HepG2 (cell line): ENCODE measurements at regions not wholly inside any gene's neighbourhood (a gene's known extent, or its start where the extent isn't known, plus 50 kb on each side); places are given as distances from the start of the nearest gene placed in this dataset.

Experiments used
- ATAC-seq: fragments of 200-7000 bp; cut with Tn5 transposase; 3 replicates; pipeline ENCODE4 v1.9.1; 2020; ENCODE audit warnings: mild to moderate bottlenecking, moderate library complexity
- BruUV-seq: library from RNA; stranded (reverse); fragments of 400-500 nt; replicated peaks from 2 replicates; lab custom pipeline; 2021; lab: Mats Ljungman, UMichigan
- CTCF ChIA-PET: fragments of 300-600 bp; formaldehyde crosslinking; extraction: SDS; loops from one replicate; lab custom pipeline; 2021; ENCODE audit warnings: low total read pairs, inconsistent platforms, low intra/inter-chr PET ratio; lab: Yijun Ruan, JAX
- POLR2A ChIA-PET: fragments of 350-600 bp; sonication (Branson Sonifier 250); formaldehyde crosslinking; loops from one replicate; lab custom pipeline; 2020; ENCODE audit warnings: antibody characterized with exemption, inconsistent platforms; lab: Yijun Ruan, JAX
- DNase-seq: peaks from one replicate; pipeline ENCODE4 v3.0.0-alpha.2; 2015; ENCODE audit warnings: low spot score
- FAIRE-seq: peaks from 3 replicates; lab custom pipeline; 2011; peaks lifted over from hg19 to GRCh38; lab: Jason Lieb, UNC
- H2AFZ ChIP-seq: one replicate; pipeline ENCODE4 v1.6.1; 2011; ENCODE audit warnings: low read length, inconsistent platforms
- H3K27ac ChIP-seq: fragments of 300-600 bp; 3 replicates; pipeline ENCODE4 v1.8.0; 2011; ENCODE audit warnings: mixed run types, mild to moderate bottlenecking, mixed read lengths, low read length, inconsistent platforms; ENCODE audit not compliant: insufficient read depth; ENCODE audit errors: extremely low read length
- H3K27me3 ChIP-seq, 2 experiments: fragments of 200-600 bp in 1 of 2; 2 replicates in 1 of 2; 3 replicates in 1 of 2; pipeline versions ENCODE4 v1.6.0 to v1.8.0; 2011; ENCODE audit warnings: low read length in 2 of 2, mild to moderate bottlenecking in 2 of 2, moderate library complexity in 2 of 2, inconsistent platforms in 1 of 2; ENCODE audit not compliant: insufficient read depth in 2 of 2, control insufficient read depth in 1 of 2
- H3K36me3 ChIP-seq, 2 experiments: fragments of 200-600 bp in 1 of 2; replicated peaks in 1 of 2; 2 replicates in 1 of 2; 3 replicates in 1 of 2; pipeline versions ENCODE4 v1.5.1 to v1.8.0; 2011; ENCODE audit warnings: low read length in 2 of 2, inconsistent platforms in 1 of 2; ENCODE audit not compliant: insufficient read depth in 2 of 2, control insufficient read depth in 1 of 2
- H3K4me1 ChIP-seq: 2 replicates; pipeline ENCODE4 v1.5.1; 2012; ENCODE audit warnings: low read length, inconsistent platforms; ENCODE audit not compliant: insufficient read depth
- H3K4me2 ChIP-seq: 2 replicates; pipeline ENCODE4 v1.6.0; 2011; ENCODE audit warnings: low read depth, low read length, inconsistent platforms
- H3K4me3 ChIP-seq, 3 experiments: fragments of 200-600 bp in 1 of 3; sonication (generic), shearing (Covaris generic) in 1 of 3; replicated peaks in 1 of 3; 2 replicates each; pipeline ENCODE4 v1.5.1; 2011 to 2016; ENCODE audit warnings: low read length in 3 of 3, inconsistent platforms in 2 of 3, low read depth in 2 of 3, mild to moderate bottlenecking in 2 of 3, control low read depth in 1 of 3, mixed read lengths in 1 of 3; ENCODE audit not compliant: insufficient read depth in 1 of 3
- H3K79me2 ChIP-seq: one replicate; pipeline ENCODE4 v1.6.1; 2011; ENCODE audit warnings: low read length, inconsistent platforms; ENCODE audit not compliant: insufficient read depth
- H3K9ac ChIP-seq: 2 replicates; pipeline ENCODE4 v1.6.0; 2011; ENCODE audit warnings: mild to moderate bottlenecking, low read depth, low read length, inconsistent platforms; ENCODE audit not compliant: insufficient read depth
- H3K9me3 ChIP-seq: 2 replicates; pipeline ENCODE4 v1.5.1; 2012; ENCODE audit warnings: mild to moderate bottlenecking, low read length
- H4K20me1 ChIP-seq: 2 replicates; pipeline ENCODE4 v1.6.0; 2011; ENCODE audit warnings: inconsistent platforms, mild to moderate bottlenecking, low read length, moderate library complexity; ENCODE audit not compliant: insufficient read depth
- ELF3 ChIP-seq: IDR thresholded peaks from 2 replicates; pipeline ENCODE4 v1.6.1; 2016; ENCODE audit warnings: missing genetic modification reagents, missing compliant biosample characterization
- HNF4A ChIP-seq: sonication (generic); formaldehyde crosslinking; IDR thresholded peaks from 2 replicates; pipeline ENCODE4 v1.4.0; 2020; ENCODE audit warnings: missing genetic modification reagents
- MEF2D ChIP-seq: sonication (generic); formaldehyde crosslinking; IDR thresholded peaks from 2 replicates; pipeline ENCODE4 v1.5.1; 2020; ENCODE audit warnings: mild to moderate bottlenecking, missing genetic modification reagents
- MXI1 ChIP-seq: IDR thresholded peaks from 3 replicates; pipeline ENCODE4 v1.6.1; 2012; ENCODE audit warnings: low read depth, low read length, inconsistent platforms, borderline replicate concordance
- SAP130 ChIP-seq: IDR thresholded peaks from 2 replicates; pipeline ENCODE4 v1.6.1; 2016; ENCODE audit warnings: low read depth
- TARDBP ChIP-seq: sonication (generic); formaldehyde crosslinking; IDR thresholded peaks from 2 replicates; pipeline ENCODE4 v1.8.0; 2022; ENCODE audit warnings: mild to moderate bottlenecking, missing genetic modification reagents
- TMF1 ChIP-seq: sonication (generic); formaldehyde crosslinking; IDR thresholded peaks from 2 replicates; pipeline ENCODE4 v1.8.1; 2022; ENCODE audit warnings: low read depth, missing genetic modification reagents
- ZFX ChIP-seq: sonication (generic); formaldehyde crosslinking; IDR thresholded peaks from 2 replicates; pipeline ENCODE4 v1.4.0; 2020; ENCODE audit warnings: mild to moderate bottlenecking, low read depth, missing genetic modification reagents, moderate library complexity
- ZMYM2 ChIP-seq: sonication (generic); formaldehyde crosslinking; IDR thresholded peaks from 2 replicates; pipeline ENCODE4 v1.8.0; 2022; ENCODE audit warnings: mild to moderate bottlenecking, missing genetic modification reagents
- ZMYM4 ChIP-seq: sonication (generic); formaldehyde crosslinking; IDR thresholded peaks from 2 replicates; pipeline ENCODE4 v1.8.1; 2023; ENCODE audit warnings: mild to moderate bottlenecking, missing genetic modification reagents
- ZNF20 ChIP-seq: sonication (generic); formaldehyde crosslinking; IDR thresholded peaks from 2 replicates; pipeline ENCODE4 v1.4.0; 2020; ENCODE audit warnings: mild to moderate bottlenecking, moderate library complexity, missing genetic modification reagents
- ZNF569 ChIP-seq: sonication (generic); formaldehyde crosslinking; IDR thresholded peaks from 2 replicates; pipeline ENCODE4 v1.5.0; 2020; ENCODE audit warnings: mild to moderate bottlenecking, missing genetic modification reagents, moderate library complexity, borderline replicate concordance
- ZSCAN20 ChIP-seq: sonication (generic); formaldehyde crosslinking; IDR thresholded peaks from 2 replicates; pipeline ENCODE4 v1.4.0; 2020; ENCODE audit warnings: missing genetic modification reagents, mild to moderate bottlenecking, borderline replicate concordance
- ZSCAN22 ChIP-seq: sonication (generic); formaldehyde crosslinking; IDR thresholded peaks from 2 replicates; pipeline ENCODE4 v1.4.0; 2020; ENCODE audit warnings: mild to moderate bottlenecking, missing genetic modification reagents
- WGBS: methylation state at CpG from one replicate; pipeline ENCODE4 v1.1.6; 2017; ENCODE audit warnings: low lambda C conversion rate; 5-methylcytosine and 5-hydroxymethylcytosine counted together
- in situ Hi-C: cut with HindIII; loops from 2 replicates; pipeline ENCODE4 v1.10.0; 2017; ENCODE audit warnings: low pct_unique_long_range_greater_than_20kb; ENCODE audit not compliant: extremely low pct_ligation_motif_present
- intact Hi-C: fragments of 100-400 bp; cut with micrococcal nuclease; formaldehyde crosslinking; loops from one replicate; pipeline ENCODE4 v1.10.0; 2022; ENCODE audit not compliant: unreplicated experiment
- TF ChIP-seq, protein P1 (sequence below): sonication (generic); formaldehyde crosslinking; IDR thresholded peaks from 2 replicates; pipeline ENCODE4 v1.4.0; 2020; ENCODE audit warnings: missing genetic modification reagents
- TF ChIP-seq, protein P2 (sequence below): sonication (generic); formaldehyde crosslinking; IDR thresholded peaks from 2 replicates; pipeline ENCODE4 v1.9.0; 2021; ENCODE audit warnings: missing genetic modification reagents, borderline replicate concordance
- TF ChIP-seq, protein P3 (sequence below): sonication (generic); formaldehyde crosslinking; IDR thresholded peaks from 2 replicates; pipeline ENCODE4 v1.4.0; 2020; ENCODE audit warnings: mild to moderate bottlenecking, missing genetic modification reagents

DNA sequence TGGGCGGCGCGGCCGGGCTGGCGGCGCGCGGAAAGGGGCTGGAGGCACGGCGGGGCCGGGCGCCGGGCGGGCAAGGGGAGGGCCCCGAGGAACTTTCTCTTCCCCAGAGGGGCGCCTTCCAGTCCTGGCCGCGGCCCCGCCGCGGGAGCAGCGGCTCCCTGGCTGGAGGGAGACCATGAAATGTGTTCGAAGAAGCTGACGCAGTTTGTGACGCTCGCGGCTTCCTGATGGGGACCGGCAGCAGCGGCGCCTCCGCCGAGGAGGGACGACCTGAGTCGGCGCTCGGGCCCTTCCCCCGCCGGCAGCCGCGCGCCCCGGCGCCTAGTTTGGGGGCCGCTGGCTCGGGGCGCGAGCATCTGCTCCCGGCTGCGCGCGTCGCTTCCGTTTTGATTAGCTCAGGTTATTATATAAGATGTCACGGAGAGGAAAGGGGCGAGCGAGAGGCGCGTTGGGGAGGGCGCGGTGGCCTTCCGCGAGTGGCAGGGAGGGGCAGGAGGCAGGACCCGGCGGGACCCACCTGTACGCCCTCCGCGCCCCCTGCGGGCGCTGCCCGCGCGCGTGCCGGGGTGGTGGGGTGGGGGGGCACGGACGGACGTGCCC, 57.1 kb upstream of the PCGF5 start (continued):
- peak; percentile 41; the same call in 1 of the 2 replicates for TF ChIP-seq ZFX (CRISPR knock-in tag)
- TF ChIP-seq ZNF20 (CRISPR knock-in tag), result no peak
- TF ChIP-seq, protein P1, sequence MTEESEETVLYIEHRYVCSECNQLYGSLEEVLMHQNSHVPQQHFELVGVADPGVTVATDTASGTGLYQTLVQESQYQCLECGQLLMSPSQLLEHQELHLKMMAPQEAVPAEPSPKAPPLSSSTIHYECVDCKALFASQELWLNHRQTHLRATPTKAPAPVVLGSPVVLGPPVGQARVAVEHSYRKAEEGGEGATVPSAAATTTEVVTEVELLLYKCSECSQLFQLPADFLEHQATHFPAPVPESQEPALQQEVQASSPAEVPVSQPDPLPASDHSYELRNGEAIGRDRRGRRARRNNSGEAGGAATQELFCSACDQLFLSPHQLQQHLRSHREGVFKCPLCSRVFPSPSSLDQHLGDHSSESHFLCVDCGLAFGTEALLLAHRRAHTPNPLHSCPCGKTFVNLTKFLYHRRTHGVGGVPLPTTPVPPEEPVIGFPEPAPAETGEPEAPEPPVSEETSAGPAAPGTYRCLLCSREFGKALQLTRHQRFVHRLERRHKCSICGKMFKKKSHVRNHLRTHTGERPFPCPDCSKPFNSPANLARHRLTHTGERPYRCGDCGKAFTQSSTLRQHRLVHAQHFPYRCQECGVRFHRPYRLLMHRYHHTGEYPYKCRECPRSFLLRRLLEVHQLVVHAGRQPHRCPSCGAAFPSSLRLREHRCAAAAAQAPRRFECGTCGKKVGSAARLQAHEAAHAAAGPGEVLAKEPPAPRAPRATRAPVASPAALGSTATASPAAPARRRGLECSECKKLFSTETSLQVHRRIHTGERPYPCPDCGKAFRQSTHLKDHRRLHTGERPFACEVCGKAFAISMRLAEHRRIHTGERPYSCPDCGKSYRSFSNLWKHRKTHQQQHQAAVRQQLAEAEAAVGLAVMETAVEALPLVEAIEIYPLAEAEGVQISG, result no peak
- TF ChIP-seq MXI1, result peak; percentile 18; the same call in 1 of the 3 replicates
- TF ChIP-seq, protein P2, sequence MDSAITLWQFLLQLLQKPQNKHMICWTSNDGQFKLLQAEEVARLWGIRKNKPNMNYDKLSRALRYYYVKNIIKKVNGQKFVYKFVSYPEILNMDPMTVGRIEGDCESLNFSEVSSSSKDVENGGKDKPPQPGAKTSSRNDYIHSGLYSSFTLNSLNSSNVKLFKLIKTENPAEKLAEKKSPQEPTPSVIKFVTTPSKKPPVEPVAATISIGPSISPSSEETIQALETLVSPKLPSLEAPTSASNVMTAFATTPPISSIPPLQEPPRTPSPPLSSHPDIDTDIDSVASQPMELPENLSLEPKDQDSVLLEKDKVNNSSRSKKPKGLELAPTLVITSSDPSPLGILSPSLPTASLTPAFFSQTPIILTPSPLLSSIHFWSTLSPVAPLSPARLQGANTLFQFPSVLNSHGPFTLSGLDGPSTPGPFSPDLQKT (CRISPR knock-in tag), result no peak
- TF ChIP-seq, all 625 proteins: peak for 56

DNA sequence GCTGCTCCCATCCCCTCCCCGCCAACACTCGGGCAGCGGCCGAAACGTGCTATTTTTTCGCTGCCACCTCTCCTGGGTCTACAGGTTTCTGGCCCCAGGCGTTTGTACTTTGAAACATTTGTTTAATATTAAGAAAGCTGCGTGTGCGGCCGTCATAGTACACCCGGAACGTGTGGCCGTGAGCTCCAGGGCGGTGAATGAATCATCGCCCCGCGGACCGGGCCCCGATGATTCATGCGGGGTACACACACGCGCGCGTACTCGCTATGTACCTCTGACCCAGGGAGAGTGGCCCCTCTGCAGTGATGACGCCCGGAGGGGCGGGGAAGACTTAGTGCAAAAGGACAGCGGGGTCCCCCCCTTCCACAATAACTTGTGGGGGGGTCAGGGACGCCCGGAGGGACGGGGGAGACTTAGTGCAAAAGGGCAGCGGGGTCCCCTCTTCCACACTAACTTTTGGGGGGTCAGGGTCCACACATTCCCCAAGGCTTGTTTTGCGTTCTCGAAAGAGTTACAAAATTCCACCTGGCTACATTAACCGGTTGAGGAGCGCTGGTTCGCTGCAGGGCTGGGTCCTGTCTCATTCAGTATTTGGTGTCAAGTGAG, 56.5 kb upstream of the PCGF5 start:
- peak overlapping the region; percentile 98 for H3K27ac ChIP-seq
- peaks cover 40% of the 10 kb centered on the region for H3K4me1 ChIP-seq
- peaks cover 48% of the 10 kb centered on the region for H3K79me2 ChIP-seq
- POLR2A ChIA-PET, result interaction anchor here (0.6 to 3.2 kb wide), 9 partner anchors 9 to 243 kb away, joined by 3 to 52 read pairs (median 3); partner anchors contain the start of genes ANKRD1 and PCGF5
- CTCF ChIA-PET, result no interaction called here
- H3K4me2 ChIP-seq, result peak overlapping the region; percentile 76
- FAIRE-seq, result peak; percentile 42
- H3K9ac ChIP-seq, result peak overlapping the region; percentile 95
- H3K9me3 ChIP-seq, result no peaks in the 10 kb centered on the region
- DNase-seq, result peak; percentile 60
- peak overlapping the region; percentile 91 to 93 (median 93) for H3K4me3 ChIP-seq
- no TSS peak for BruUV-seq
- intact Hi-C loops, result loop anchor here (1.0 to 5.0 kb wide), 4 partner anchors 42 to 87 kb away; partner anchors contain the start of gene PCGF5
- in situ Hi-C loops, result loop anchor here (5.0 kb wide), 1 partner anchor 58 kb away; the partner anchor contains the start of gene PCGF5
- H2AFZ ChIP-seq, result no peak overlapping the region
- 0% methylated on average over 8 of the region's 38 CpGs for WGBS
- ATAC-seq, result peak; percentile 79
- H3K36me3 ChIP-seq, result no peaks in the 10 kb centered on the region; a peak in 1 of 5 replicates
- H3K27me3 ChIP-seq, result no peaks in the 10 kb centered on the region
- 0 out of 2 replicates have a peak, but pooled peaks cover 6% of the 10 kb centered on the region for H4K20me1 ChIP-seq
- TF ChIP-seq TARDBP (peak; percentile 69; the same call in 1 of the 2 replicates), ZMYM4 (CRISPR knock-in tag) (peak; percentile 18; the same call in 1 of the 2 replicates), ZSCAN22 (CRISPR knock-in tag) (0 out of 2 replicates have a peak, but pooled peaks have one; percentile 32), ELF3 (CRISPR knock-in tag) (peak; percentile 24; the same call in 1 of the 2 replicates), ZNF569 (CRISPR knock-in tag) (no peak), ZSCAN20 (CRISPR knock-in tag) (no peak), ZNF20 (CRISPR knock-in tag) (no peak), SAP130 (CRISPR knock-in tag) (peak; percentile 66), TMF1 (CRISPR knock-in tag) (peak; percentile 67; the same call in 1 of the 2 replicates), MEF2D (0 out of 2 replicates have a peak, but pooled peaks have one; percentile 40), HNF4A (CRISPR knock-in tag) (peak; percentile 68), ZMYM2 (peak; percentile 77)
- TF ChIP-seq, protein P3, sequence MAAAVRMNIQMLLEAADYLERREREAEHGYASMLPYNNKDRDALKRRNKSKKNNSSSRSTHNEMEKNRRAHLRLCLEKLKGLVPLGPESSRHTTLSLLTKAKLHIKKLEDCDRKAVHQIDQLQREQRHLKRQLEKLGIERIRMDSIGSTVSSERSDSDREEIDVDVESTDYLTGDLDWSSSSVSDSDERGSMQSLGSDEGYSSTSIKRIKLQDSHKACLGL (CRISPR knock-in tag), result peak; percentile 57; the same call in 1 of the 2 replicates
